Fibroblast of lung (primary cell): ENCODE measurements at regions not wholly inside any gene's neighbourhood (a gene's known extent, or its start where the extent isn't known, plus 50 kb on each side); places are given as distances from the start of the nearest gene placed in this dataset.

Experiments
- DNase-seq, 2 donors: peaks; one replicate each; pipeline versions ENCODE4 v3.0.0 to v3.0.0-alpha.2; 2010; ENCODE audit warnings: low read depth in 2 of 2
- H2AFZ ChIP-seq: 2 replicates; pipeline ENCODE4 v1.5.1; 2012; ENCODE audit warnings: low read length, control low read depth, inconsistent platforms
- H3K27ac ChIP-seq: 2 replicates; pipeline ENCODE4 v1.5.1; 2011; ENCODE audit warnings: low read length, control low read depth; ENCODE audit not compliant: insufficient read depth
- H3K27me3 ChIP-seq: 2 replicates; pipeline ENCODE4 v1.5.1; 2011; ENCODE audit warnings: mild to moderate bottlenecking, low read length; ENCODE audit not compliant: control insufficient read depth, insufficient read depth
- H3K36me3 ChIP-seq: 2 replicates; pipeline ENCODE4 v1.5.1; 2011; ENCODE audit warnings: low read length; ENCODE audit not compliant: control insufficient read depth, insufficient read depth
- H3K4me1 ChIP-seq: 2 replicates; pipeline ENCODE4 v1.5.1; 2011; ENCODE audit warnings: low read length; ENCODE audit not compliant: control insufficient read depth, insufficient read depth; ENCODE audit errors: extremely low read depth
- H3K4me2 ChIP-seq: 2 replicates; pipeline ENCODE4 v1.5.1; 2011; ENCODE audit warnings: low read length, control low read depth; ENCODE audit not compliant: insufficient read depth; ENCODE audit errors: extremely low read depth
- H3K4me3 ChIP-seq, 4 experiments: fragments of 200-600 bp in 1 of 4; sonication (generic) in 1 of 4; replicated peaks in 1 of 4; 2 replicates each; pipeline ENCODE4 v1.5.1; 2011 to 2016; ENCODE audit warnings: low read length in 4 of 4, low read depth in 3 of 4, mild to moderate bottlenecking in 3 of 4, control low read depth in 2 of 4, inconsistent platforms in 1 of 4, mixed read lengths in 1 of 4; ENCODE audit not compliant: insufficient read depth in 1 of 4; ENCODE audit errors: control extremely low read depth in 1 of 4
- H3K79me2 ChIP-seq: 2 replicates; pipeline ENCODE4 v1.5.1; 2012; ENCODE audit warnings: mild to moderate bottlenecking, low read length, inconsistent platforms; ENCODE audit not compliant: control insufficient read depth, insufficient read depth
- H3K9ac ChIP-seq: 2 replicates; pipeline ENCODE4 v1.5.1; 2011; ENCODE audit warnings: mild to moderate bottlenecking, low read length, control low read depth; ENCODE audit not compliant: insufficient read depth
- H3K9me3 ChIP-seq: 2 replicates; pipeline ENCODE4 v1.5.1; 2012; ENCODE audit warnings: low read depth, low read length; ENCODE audit not compliant: control insufficient read depth, insufficient read depth
- H4K20me1 ChIP-seq: 2 replicates; pipeline ENCODE4 v1.5.1; 2011; ENCODE audit warnings: low read length; ENCODE audit not compliant: control insufficient read depth, insufficient read depth; ENCODE audit errors: extremely low read depth
- CTCF ChIP-seq, 2 donors: IDR thresholded peaks in 1 of 2; conservative IDR thresholded peaks in 1 of 2; 1 replicate in 1 of 2; 2 replicates in 1 of 2; pipeline ENCODE4 v1.5.1; 2011 to 2012; ENCODE audit warnings: low read length in 2 of 2, control low read depth in 1 of 2, inconsistent platforms in 1 of 2, low read depth in 1 of 2, mild to moderate bottlenecking in 1 of 2
- EZH2 ChIP-seq: IDR thresholded peaks from 2 replicates; pipeline ENCODE4 v1.5.1; 2012; ENCODE audit warnings: low read length, control low read depth, mild to moderate bottlenecking; ENCODE audit errors: missing control alignments

- no peak for DNase-seq
- no peak overlapping the region for H3K27ac ChIP-seq
- no peaks in the 10 kb centered on the region for H3K4me1 ChIP-seq
- H3K4me2 ChIP-seq = no peak overlapping the region
- no peak overlapping the region for H3K9ac ChIP-seq
- no peaks in the 10 kb centered on the region for H3K9me3 ChIP-seq
- TF ChIP-seq EZH2 = no peak
- no peaks in the 10 kb centered on the region for H4K20me1 ChIP-seq
- H3K27me3 ChIP-seq = no peaks in the 10 kb centered on the region
- H3K36me3 ChIP-seq = no peaks in the 10 kb centered on the region
- H3K79me2 ChIP-seq = no peaks in the 10 kb centered on the region
- no peak overlapping the region for H3K4me3 ChIP-seq
- no peak overlapping the region for H2AFZ ChIP-seq
These were observed 267.6 kb downstream of the CETN3 start for GRCh38 chr5:90141984-90142383.

GRCh38 chr5:90136952-90137528 lies 272.5 kb downstream of the CETN3 start:
- Histone ChIP-seq H3K9ac (no peak overlapping the region), H3K9me3 (no peaks in the 10 kb centered on the region), H3K4me1 (no peaks in the 10 kb centered on the region), H2AFZ (no peak overlapping the region), H3K4me2 (no peak overlapping the region), H3K27ac (no peak overlapping the region), H3K27me3 (no peaks in the 10 kb centered on the region), H4K20me1 (no peaks in the 10 kb centered on the region), H3K4me3 (no peak overlapping the region), H3K79me2 (no peaks in the 10 kb centered on the region), H3K36me3 (no peaks in the 10 kb centered on the region)
- no peak for TF ChIP-seq EZH2
- TF ChIP-seq CTCF (conservative IDR thresholded peaks at IDR 0.05 in 1 of 2, IDR thresholded peaks at IDR 0.05 in 1 of 2; ENCODE audit: low read depth in 1 of 2, low read length in 2 of 2) = no peak
- no peak for DNase-seq

GRCh38 chr5:90135779-90136378 lies 273.7 kb downstream of the CETN3 start:
- H3K27me3 ChIP-seq = no peaks in the 10 kb centered on the region
- H3K4me1 ChIP-seq = no peaks in the 10 kb centered on the region
- H2AFZ ChIP-seq = no peak overlapping the region
- no peak overlapping the region for H3K27ac ChIP-seq
- TF ChIP-seq EZH2 (no peak), CTCF (conservative IDR thresholded peaks at IDR 0.05 in 1 of 2, IDR thresholded peaks at IDR 0.05 in 1 of 2; ENCODE audit: low read depth in 1 of 2, low read length in 2 of 2) (no peak)
- no peak overlapping the region for H3K4me3 ChIP-seq
- no peaks in the 10 kb centered on the region for H4K20me1 ChIP-seq
- no peaks in the 10 kb centered on the region for H3K79me2 ChIP-seq
- no peak overlapping the region for H3K9ac ChIP-seq
- no peaks in the 10 kb centered on the region for H3K36me3 ChIP-seq
- H3K9me3 ChIP-seq = no peaks in the 10 kb centered on the region
- DNase-seq = no peak
- H3K4me2 ChIP-seq = no peak overlapping the region
